ENCODE measurements at regions not wholly inside any gene's neighbourhood (a gene's known extent, or its start where the extent isn't known, plus 50 kb on each side); places are given as distances from the start of the nearest gene placed in this dataset.

DNA sequence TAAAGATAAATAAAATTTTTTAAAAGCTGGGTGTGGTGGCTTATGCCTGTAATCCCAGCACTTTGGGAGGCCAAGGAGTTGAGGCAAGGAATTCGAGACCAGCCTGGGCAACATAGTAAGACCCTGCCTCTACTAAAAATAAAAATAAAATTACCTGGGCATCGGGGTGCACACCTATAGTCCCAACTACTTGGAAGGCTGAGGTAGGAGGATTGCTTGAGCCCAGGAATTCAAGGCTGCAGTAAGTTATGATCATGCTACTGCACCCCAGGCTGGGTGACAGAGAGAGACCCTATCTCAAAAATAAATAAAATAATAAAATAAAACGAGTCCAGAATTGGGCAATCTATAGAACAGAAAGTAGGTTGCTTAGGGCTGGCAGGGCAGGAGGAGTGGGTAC, 228.7 kb downstream of the BCAS1 start:
- no peaks in the 10 kb centered on the region; the same call in 1 of the 2 replicates for H3K4me1 ChIP-seq (ENCODE audit: control insufficient read depth, insufficient read depth, low read length)
- no peak overlapping the region for H3K4me2 ChIP-seq (ENCODE audit: low read depth, low read length)
- no peaks in the 10 kb centered on the region for H3K36me3 ChIP-seq (ENCODE audit: control insufficient read depth, insufficient read depth, low read length)
- H2BK120ac ChIP-seq (ENCODE audit: low read depth, low read length): no peak overlapping the region
- H3K9me3 ChIP-seq (ENCODE audit: control insufficient read depth, insufficient read depth, low read length): 0 out of 2 replicates have a peak, but pooled peaks cover 2% of the 10 kb centered on the region
- no peak overlapping the region for H2AK9ac ChIP-seq (replicated peaks; ENCODE audit: low read depth, low read length, poor library complexity)
- no peak overlapping the region for H3K56ac ChIP-seq (ENCODE audit: extremely low read depth, insufficient read depth, low read length)
- no peak overlapping the region for H2BK15ac ChIP-seq (ENCODE audit: low read depth, low read length)
- H3K18ac ChIP-seq (ENCODE audit: low read depth, low read length): no peak overlapping the region
- H4K20me1 ChIP-seq (ENCODE audit: insufficient read depth, low read length): no peaks in the 10 kb centered on the region
- no TSS peak for BruUV-seq (replicated peaks)
- H4K91ac ChIP-seq (ENCODE audit: insufficient read depth, low read depth, low read length): no peak overlapping the region
- H2BK20ac ChIP-seq (ENCODE audit: low read depth, low read length): no peak overlapping the region
- H4K5ac ChIP-seq (ENCODE audit: low read depth, low read length): no peak overlapping the region
- no peak for ATAC-seq (ENCODE audit: low read depth)
- H2AFZ ChIP-seq (replicated peaks; ENCODE audit: low read length, poor library complexity): no peak overlapping the region
- TF ChIP-seq, protein P1, sequence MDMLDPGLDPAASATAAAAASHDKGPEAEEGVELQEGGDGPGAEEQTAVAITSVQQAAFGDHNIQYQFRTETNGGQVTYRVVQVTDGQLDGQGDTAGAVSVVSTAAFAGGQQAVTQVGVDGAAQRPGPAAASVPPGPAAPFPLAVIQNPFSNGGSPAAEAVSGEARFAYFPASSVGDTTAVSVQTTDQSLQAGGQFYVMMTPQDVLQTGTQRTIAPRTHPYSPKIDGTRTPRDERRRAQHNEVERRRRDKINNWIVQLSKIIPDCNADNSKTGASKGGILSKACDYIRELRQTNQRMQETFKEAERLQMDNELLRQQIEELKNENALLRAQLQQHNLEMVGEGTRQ (IDR thresholded peaks at IDR 0.05; ENCODE audit: low read depth, low read length): no peak
- no peak for TF ChIP-seq RFX5 (IDR thresholded peaks at IDR 0.05; ENCODE audit: low read depth, low read length)
- no peak for TF ChIP-seq NFE2L2 (IDR thresholded peaks at IDR 0.05; ENCODE audit: low read depth, low read length)
- TF ChIP-seq, protein P2, sequence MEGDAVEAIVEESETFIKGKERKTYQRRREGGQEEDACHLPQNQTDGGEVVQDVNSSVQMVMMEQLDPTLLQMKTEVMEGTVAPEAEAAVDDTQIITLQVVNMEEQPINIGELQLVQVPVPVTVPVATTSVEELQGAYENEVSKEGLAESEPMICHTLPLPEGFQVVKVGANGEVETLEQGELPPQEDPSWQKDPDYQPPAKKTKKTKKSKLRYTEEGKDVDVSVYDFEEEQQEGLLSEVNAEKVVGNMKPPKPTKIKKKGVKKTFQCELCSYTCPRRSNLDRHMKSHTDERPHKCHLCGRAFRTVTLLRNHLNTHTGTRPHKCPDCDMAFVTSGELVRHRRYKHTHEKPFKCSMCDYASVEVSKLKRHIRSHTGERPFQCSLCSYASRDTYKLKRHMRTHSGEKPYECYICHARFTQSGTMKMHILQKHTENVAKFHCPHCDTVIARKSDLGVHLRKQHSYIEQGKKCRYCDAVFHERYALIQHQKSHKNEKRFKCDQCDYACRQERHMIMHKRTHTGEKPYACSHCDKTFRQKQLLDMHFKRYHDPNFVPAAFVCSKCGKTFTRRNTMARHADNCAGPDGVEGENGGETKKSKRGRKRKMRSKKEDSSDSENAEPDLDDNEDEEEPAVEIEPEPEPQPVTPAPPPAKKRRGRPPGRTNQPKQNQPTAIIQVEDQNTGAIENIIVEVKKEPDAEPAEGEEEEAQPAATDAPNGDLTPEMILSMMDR (conservative IDR thresholded peaks at IDR 0.05; ENCODE audit: low read depth, low read length): no peak
- TF ChIP-seq POLR2A (IDR thresholded peaks at IDR 0.05; ENCODE audit: low read depth, low read length): no peak
- TF ChIP-seq RAD21 (IDR thresholded peaks at IDR 0.05; ENCODE audit: low read length): no peak
- no peak for TF ChIP-seq SMC3 (IDR thresholded peaks at IDR 0.05; ENCODE audit: low read depth, low read length)
- no peak for TF ChIP-seq CHD1 (IDR thresholded peaks at IDR 0.05; ENCODE audit: low read depth, low read length)
- TF ChIP-seq, protein P3, sequence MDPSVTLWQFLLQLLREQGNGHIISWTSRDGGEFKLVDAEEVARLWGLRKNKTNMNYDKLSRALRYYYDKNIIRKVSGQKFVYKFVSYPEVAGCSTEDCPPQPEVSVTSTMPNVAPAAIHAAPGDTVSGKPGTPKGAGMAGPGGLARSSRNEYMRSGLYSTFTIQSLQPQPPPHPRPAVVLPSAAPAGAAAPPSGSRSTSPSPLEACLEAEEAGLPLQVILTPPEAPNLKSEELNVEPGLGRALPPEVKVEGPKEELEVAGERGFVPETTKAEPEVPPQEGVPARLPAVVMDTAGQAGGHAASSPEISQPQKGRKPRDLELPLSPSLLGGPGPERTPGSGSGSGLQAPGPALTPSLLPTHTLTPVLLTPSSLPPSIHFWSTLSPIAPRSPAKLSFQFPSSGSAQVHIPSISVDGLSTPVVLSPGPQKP (IDR thresholded peaks at IDR 0.05; ENCODE audit: borderline replicate concordance, low read depth, low read length): no peak
- no peak for TF ChIP-seq FOS (IDR thresholded peaks at IDR 0.05; ENCODE audit: low read depth, low read length)
- no peak for TF ChIP-seq MAZ (IDR thresholded peaks at IDR 0.05; ENCODE audit: borderline replicate concordance, low read depth, low read length)
- no peak for TF ChIP-seq MXI1 (IDR thresholded peaks at IDR 0.05; ENCODE audit: borderline replicate concordance, low read depth, low read length)
- no peak for TF ChIP-seq RCOR1 (IDR thresholded peaks at IDR 0.05; ENCODE audit: insufficient replicate concordance, low read length)
- TF ChIP-seq BHLHE40 (IDR thresholded peaks at IDR 0.05; ENCODE audit: low read depth, low read length): no peak
- TF ChIP-seq MAFK (IDR thresholded peaks at IDR 0.05; ENCODE audit: low read depth, low read length): no peak
- ChIA-PET CTCF (interaction anchor here (1.0 kb wide), 1 partner anchor 68 kb away, joined by 3 read pairs; no protein-coding TSS in a partner anchor), POLR2A (ENCODE audit: unreplicated experiment) (no interaction called here)
- no peak overlapping the region for H2BK5ac ChIP-seq (ENCODE audit: low read depth, low read length, poor library complexity, severe bottlenecking)
- WGBS, 2 experiments (ENCODE audit: extremely low coverage in 2 of 2, insufficient read length in 1 of 2): no CpG with 5 or more reads among the region's 3 CpGs
- in situ Hi-C loops (cut with MboI; ENCODE audit: low sequenced_read_pairs) (no loop called here), intact Hi-C loops (cut with micrococcal nuclease) (no loop called here), dilution Hi-C loops (cut with HindIII; ENCODE audit: low sequenced_read_pairs, unreplicated experiment) (no loop called here)
- H2AK5ac ChIP-seq (ENCODE audit: low read depth, low read length): no peak overlapping the region
- no peaks in the 10 kb centered on the region for H3K27me3 ChIP-seq (ENCODE audit: control insufficient read depth, insufficient read depth, low read length)
- no peak overlapping the region for H3K27ac ChIP-seq (ENCODE audit: insufficient read depth, low read length)
- H3K79me1 ChIP-seq (ENCODE audit: low read depth in 1 of 2, low read length in 2 of 2): no peaks in the 10 kb centered on the region
- DNase-seq: no peak
- H3K9ac ChIP-seq (ENCODE audit: low read depth, low read length): no peak overlapping the region
- H3K4ac ChIP-seq (ENCODE audit: low read depth, low read length): no peak overlapping the region
- H4K8ac ChIP-seq (ENCODE audit: low read depth in 2 of 2, low read length in 2 of 2): no peak overlapping the region
- H3K23ac ChIP-seq (ENCODE audit: low read depth, low read length): no peak overlapping the region
- H3K9me1 ChIP-seq (ENCODE audit: insufficient read depth, low read length): peaks cover 5% of the 10 kb centered on the region; the same call in 1 of the 2 replicates
- no peak overlapping the region for H3K4me3 ChIP-seq (ENCODE audit: insufficient read depth, low read depth, low read length)
- H3K14ac ChIP-seq (replicated peaks; ENCODE audit: low read depth, low read length): no peak overlapping the region

Measured in IMR-90 (cell line).